Natural killer cell (primary cell): ENCODE measurements at regions not wholly inside any gene's neighbourhood (a gene's known extent, or its start where the extent isn't known, plus 50 kb on each side); places are given as distances from the start of the nearest gene placed in this dataset.
A peak's percentile ranks its signal among the peaks of the same experiment; 100 is the strongest.

Source experiments
- ATAC-seq, 3 donors: fragments of 150-1000 bp in 2 of 3; fragments of 200-7000 bp in 1 of 3; cut with Tn5 transposase; 1 replicate in 1 of 3; 2 replicates in 2 of 3; pipeline ENCODE4 v1.10.0; 2021; ENCODE audit warnings: mild to moderate bottlenecking in 2 of 3, moderate library complexity in 2 of 3
- DNase-seq, 2 donors: peaks; one replicate each; pipeline versions ENCODE4 v3.0.0 to v3.0.0-alpha.2; 2013 to 2021; ENCODE audit warnings: mixed read lengths in 1 of 2
- H3K27ac ChIP-seq: one replicate; pipeline ENCODE4 v1.5.1; 2013; ENCODE audit warnings: mild to moderate bottlenecking, low read length
- H3K27me3 ChIP-seq: one replicate; pipeline ENCODE4 v1.6.1; 2013; ENCODE audit warnings: low read length; ENCODE audit not compliant: control insufficient read depth, insufficient read depth
- H3K36me3 ChIP-seq: one replicate; pipeline ENCODE4 v1.6.1; 2013; ENCODE audit warnings: low read length; ENCODE audit not compliant: control insufficient read depth, insufficient read depth
- H3K4me1 ChIP-seq: one replicate; pipeline ENCODE4 v1.6.1; 2013; ENCODE audit warnings: low read length; ENCODE audit not compliant: control insufficient read depth, insufficient read depth
- H3K4me3 ChIP-seq: one replicate; pipeline ENCODE4 v1.5.1; 2013; ENCODE audit warnings: low read length
- H3K9me3 ChIP-seq: one replicate; pipeline ENCODE4 v1.6.1; 2013; ENCODE audit warnings: low read length; ENCODE audit not compliant: control insufficient read depth, insufficient read depth
- H3K27ac Mint-ChIP-seq, 2 donors: one replicate each; pipeline ENCODE4 v1.8.0; 2022; ENCODE audit warnings: mild to moderate bottlenecking in 2 of 2, mixed read lengths in 2 of 2, moderate library complexity in 1 of 2
- H3K27me3 Mint-ChIP-seq, 2 donors: one replicate each; pipeline ENCODE4 v1.8.0; 2022; ENCODE audit warnings: low read depth in 2 of 2, mixed read lengths in 2 of 2
- H3K36me3 Mint-ChIP-seq: one replicate; pipeline ENCODE4 v1.8.0; 2022; ENCODE audit warnings: mixed read lengths
- H3K4me1 Mint-ChIP-seq, 2 donors: one replicate each; pipeline ENCODE4 v1.8.0; 2022; ENCODE audit warnings: mixed read lengths in 2 of 2
- H3K4me3 Mint-ChIP-seq: one replicate; pipeline ENCODE4 v1.8.0; 2022; ENCODE audit warnings: mild to moderate bottlenecking, moderate library complexity, mixed read lengths
- H3K9me3 Mint-ChIP-seq, 2 donors: one replicate each; pipeline ENCODE4 v1.8.0; 2022; ENCODE audit warnings: mixed read lengths in 2 of 2
- CTCF ChIP-seq: fragments of 200-600 bp; IDR thresholded peaks from one replicate; pipeline ENCODE4 v1.8.0; 2022; ENCODE audit warnings: antibody characterized with exemption
- WGBS: methylation state at CpG from one replicate; pipeline ENCODE4 v1.1.7; 2013; ENCODE audit warnings: missing lambda C conversion rate; ENCODE audit not compliant: insufficient coverage; 5-methylcytosine and 5-hydroxymethylcytosine counted together
- intact Hi-C: fragments of 100-400 bp; cut with micrococcal nuclease; formaldehyde crosslinking; loops from one replicate; pipeline ENCODE4 v1.14.2; 2022

GRCh38 chr3:188002626-188003138, 151.3 kb upstream of the LPP start:
- intact Hi-C loops, result no loop called here
- peak overlapping the region; percentile 23 to 72 for H3K27ac Mint-ChIP-seq
- no peaks in the 10 kb centered on the region for H3K27me3 Mint-ChIP-seq
- no peaks in the 10 kb centered on the region for H3K27me3 ChIP-seq
- no peaks in the 10 kb centered on the region for H3K36me3 ChIP-seq
- peaks cover 45 to 50% of the 10 kb centered on the region in 2 donors for H3K4me1 Mint-ChIP-seq
- H3K4me3 Mint-ChIP-seq, result no peak overlapping the region
- H3K9me3 ChIP-seq, result no peaks in the 10 kb centered on the region
- ATAC-seq (no peak), DNase-seq (no peak)
- no peaks in the 10 kb centered on the region for H3K9me3 Mint-ChIP-seq
- no peak overlapping the region for H3K27ac ChIP-seq
- WGBS, result 100% methylated on average over 1 of the region's 1 CpG
- peaks cover 20% of the 10 kb centered on the region for H3K4me1 ChIP-seq
- H3K4me3 ChIP-seq, result no peak overlapping the region
- TF ChIP-seq CTCF, result no peak
- H3K36me3 Mint-ChIP-seq, result peaks cover 6% of the 10 kb centered on the region

GRCh38 chr3:188003188-188004171, 150.5 kb upstream of the LPP start:
- no peak for TF ChIP-seq CTCF
- no peak for DNase-seq
- no peaks in the 10 kb centered on the region for H3K27me3 Mint-ChIP-seq
- H3K4me3 Mint-ChIP-seq, result no peak overlapping the region
- H3K9me3 Mint-ChIP-seq, result no peaks in the 10 kb centered on the region
- no peak for ATAC-seq
- H3K36me3 Mint-ChIP-seq, result peaks cover 6% of the 10 kb centered on the region
- no peaks in the 10 kb centered on the region for H3K36me3 ChIP-seq
- no peaks in the 10 kb centered on the region for H3K9me3 ChIP-seq
- peaks cover 47 to 49% of the 10 kb centered on the region in 2 donors for H3K4me1 Mint-ChIP-seq
- H3K27me3 ChIP-seq, result no peaks in the 10 kb centered on the region
- peaks cover 20% of the 10 kb centered on the region for H3K4me1 ChIP-seq
- H3K4me3 ChIP-seq, result no peak overlapping the region
- no peak overlapping the region for H3K27ac ChIP-seq
- intact Hi-C loops, result no loop called here
- 80% methylated on average over 9 of the region's 9 CpGs for WGBS
- peak overlapping the region; percentile 3 to 72 for H3K27ac Mint-ChIP-seq

GRCh38 chr3:188006726-188007393, 147.1 kb upstream of the LPP start:
- no peaks in the 10 kb centered on the region for H3K27me3 Mint-ChIP-seq
- H3K4me3 Mint-ChIP-seq, result no peak overlapping the region
- H3K9me3 Mint-ChIP-seq, result no peaks in the 10 kb centered on the region
- Histone ChIP-seq H3K27me3 (no peaks in the 10 kb centered on the region), H3K4me3 (no peak overlapping the region), H3K9me3 (no peaks in the 10 kb centered on the region), H3K4me1 (no peaks in the 10 kb centered on the region), H3K27ac (no peak overlapping the region), H3K36me3 (no peaks in the 10 kb centered on the region)
- H3K36me3 Mint-ChIP-seq, result no peaks in the 10 kb centered on the region
- TF ChIP-seq CTCF, result no peak
- no peak overlapping the region for H3K27ac Mint-ChIP-seq
- WGBS, result 70% methylated on average over 17 of the region's 17 CpGs
- intact Hi-C loops, result no loop called here
- ATAC-seq (no peak), DNase-seq (no peak)
- H3K4me1 Mint-ChIP-seq, result peaks cover 16 to 18% of the 10 kb centered on the region in 2 donors
